ENCODE measurements at regions not wholly inside any gene's neighbourhood (a gene's known extent, or its start where the extent isn't known, plus 50 kb on each side); places are given as distances from the start of the nearest gene placed in this dataset.

- TF ChIP-seq CTCF (IDR thresholded peaks at IDR 0.05; ENCODE audit: low read length), result no peak
- no peak for TF ChIP-seq EZH2 (IDR thresholded peaks at IDR 0.05; ENCODE audit: borderline replicate concordance, low read length)
Observed at GRCh38 chr9:7415836-7416235, 383.7 kb downstream of the DMAC1 start.
